Astrocyte of the cerebellum (primary cell): ENCODE measurements at regions not wholly inside any gene's neighbourhood (a gene's known extent, or its start where the extent isn't known, plus 50 kb on each side); places are given as distances from the start of the nearest gene placed in this dataset.

ENCODE experiments used
- DNase-seq: peaks from one replicate; pipeline ENCODE4 v3.0.0-alpha.2; 2011; ENCODE audit warnings: low read depth
- H3K4me3 ChIP-seq: 2 replicates; pipeline ENCODE4 v1.5.1; 2011; ENCODE audit warnings: mild to moderate bottlenecking, low read depth, low read length, moderate library complexity
- in situ Hi-C: cut with HindIII; loops from 2 replicates; pipeline ENCODE4 v1.10.0; 2017; ENCODE audit warnings: low sequenced_read_pairs
- TF ChIP-seq, protein P1 (sequence below): IDR thresholded peaks from 2 replicates; pipeline ENCODE4 v1.5.1; 2012; ENCODE audit warnings: low read length, low read depth, moderate library complexity, mild to moderate bottlenecking; ENCODE audit errors: missing control alignments

DNA sequence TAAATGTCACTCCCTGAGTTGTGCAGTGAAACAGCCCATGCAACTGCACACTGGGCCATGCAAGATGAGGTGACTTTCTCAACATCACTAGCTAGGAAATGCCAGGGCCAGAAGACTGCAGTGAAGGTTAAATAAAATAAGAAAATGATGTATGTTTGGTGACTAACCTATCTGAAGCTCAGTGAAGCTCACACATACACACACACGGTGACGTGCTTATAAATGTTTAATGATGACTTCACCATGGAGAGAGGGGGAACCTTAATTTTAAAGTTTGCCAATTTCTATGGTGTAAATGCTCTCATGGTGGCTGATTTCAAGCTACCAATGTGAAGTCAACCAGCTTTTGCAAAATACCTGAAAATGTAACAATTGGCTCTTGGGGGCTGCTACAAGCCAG lies 166.4 kb downstream of the MAF start:
- H3K4me3 ChIP-seq = no peak overlapping the region
- TF ChIP-seq, protein P1, sequence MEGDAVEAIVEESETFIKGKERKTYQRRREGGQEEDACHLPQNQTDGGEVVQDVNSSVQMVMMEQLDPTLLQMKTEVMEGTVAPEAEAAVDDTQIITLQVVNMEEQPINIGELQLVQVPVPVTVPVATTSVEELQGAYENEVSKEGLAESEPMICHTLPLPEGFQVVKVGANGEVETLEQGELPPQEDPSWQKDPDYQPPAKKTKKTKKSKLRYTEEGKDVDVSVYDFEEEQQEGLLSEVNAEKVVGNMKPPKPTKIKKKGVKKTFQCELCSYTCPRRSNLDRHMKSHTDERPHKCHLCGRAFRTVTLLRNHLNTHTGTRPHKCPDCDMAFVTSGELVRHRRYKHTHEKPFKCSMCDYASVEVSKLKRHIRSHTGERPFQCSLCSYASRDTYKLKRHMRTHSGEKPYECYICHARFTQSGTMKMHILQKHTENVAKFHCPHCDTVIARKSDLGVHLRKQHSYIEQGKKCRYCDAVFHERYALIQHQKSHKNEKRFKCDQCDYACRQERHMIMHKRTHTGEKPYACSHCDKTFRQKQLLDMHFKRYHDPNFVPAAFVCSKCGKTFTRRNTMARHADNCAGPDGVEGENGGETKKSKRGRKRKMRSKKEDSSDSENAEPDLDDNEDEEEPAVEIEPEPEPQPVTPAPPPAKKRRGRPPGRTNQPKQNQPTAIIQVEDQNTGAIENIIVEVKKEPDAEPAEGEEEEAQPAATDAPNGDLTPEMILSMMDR = no peak
- no peak for DNase-seq
- in situ Hi-C loops = no loop called here

DNA sequence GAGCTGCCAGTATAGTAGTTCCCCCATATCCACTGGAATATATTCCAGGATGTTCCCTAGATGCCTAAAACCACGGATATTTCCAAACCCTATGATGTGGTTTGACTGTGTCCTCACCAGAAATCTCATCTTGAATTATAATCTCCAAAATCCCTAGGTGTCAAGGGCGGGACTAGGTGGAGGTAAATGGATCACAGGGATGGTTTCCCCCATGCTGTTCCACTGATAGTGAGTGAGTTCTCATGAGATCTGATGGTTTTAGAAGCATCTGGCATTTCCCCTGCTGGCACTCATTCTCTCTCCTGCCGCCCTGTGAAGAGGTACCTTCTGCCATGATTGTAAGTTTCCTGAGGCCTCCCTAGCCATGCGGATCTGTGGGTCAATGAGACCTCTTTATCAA lies 168.6 kb downstream of the MAF start:
- H3K4me3 ChIP-seq = no peak overlapping the region
- TF ChIP-seq, protein P1 = no peak
- in situ Hi-C loops = no loop called here
- DNase-seq = no peak

DNA sequence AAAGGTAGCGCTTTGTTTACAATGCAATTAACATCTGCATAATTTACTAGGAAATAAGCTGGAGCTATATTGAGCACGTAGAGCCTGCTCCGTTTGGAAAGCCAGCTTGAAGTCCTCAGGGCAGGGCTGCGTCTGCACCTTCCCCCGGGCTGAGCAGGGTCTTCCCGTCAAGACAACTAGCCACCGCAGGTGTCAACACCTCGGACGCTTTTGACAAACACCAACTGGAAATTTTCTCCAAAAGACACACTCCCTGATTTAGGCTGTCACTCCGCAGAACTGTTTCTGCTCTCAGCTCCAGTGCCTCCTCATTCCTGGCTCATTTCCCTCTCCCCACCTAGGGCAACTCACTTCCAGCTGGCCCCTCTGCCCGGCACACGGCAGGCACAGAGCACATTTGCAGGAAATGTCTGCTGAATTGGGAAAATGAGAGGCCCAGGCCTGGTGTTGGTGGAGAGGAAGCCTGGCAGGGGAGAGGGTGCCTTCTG lies 170.3 kb downstream of the MAF start:
- in situ Hi-C loops = no loop called here
- TF ChIP-seq, protein P1 = no peak
- H3K4me3 ChIP-seq = no peak overlapping the region
- DNase-seq = no peak

DNA sequence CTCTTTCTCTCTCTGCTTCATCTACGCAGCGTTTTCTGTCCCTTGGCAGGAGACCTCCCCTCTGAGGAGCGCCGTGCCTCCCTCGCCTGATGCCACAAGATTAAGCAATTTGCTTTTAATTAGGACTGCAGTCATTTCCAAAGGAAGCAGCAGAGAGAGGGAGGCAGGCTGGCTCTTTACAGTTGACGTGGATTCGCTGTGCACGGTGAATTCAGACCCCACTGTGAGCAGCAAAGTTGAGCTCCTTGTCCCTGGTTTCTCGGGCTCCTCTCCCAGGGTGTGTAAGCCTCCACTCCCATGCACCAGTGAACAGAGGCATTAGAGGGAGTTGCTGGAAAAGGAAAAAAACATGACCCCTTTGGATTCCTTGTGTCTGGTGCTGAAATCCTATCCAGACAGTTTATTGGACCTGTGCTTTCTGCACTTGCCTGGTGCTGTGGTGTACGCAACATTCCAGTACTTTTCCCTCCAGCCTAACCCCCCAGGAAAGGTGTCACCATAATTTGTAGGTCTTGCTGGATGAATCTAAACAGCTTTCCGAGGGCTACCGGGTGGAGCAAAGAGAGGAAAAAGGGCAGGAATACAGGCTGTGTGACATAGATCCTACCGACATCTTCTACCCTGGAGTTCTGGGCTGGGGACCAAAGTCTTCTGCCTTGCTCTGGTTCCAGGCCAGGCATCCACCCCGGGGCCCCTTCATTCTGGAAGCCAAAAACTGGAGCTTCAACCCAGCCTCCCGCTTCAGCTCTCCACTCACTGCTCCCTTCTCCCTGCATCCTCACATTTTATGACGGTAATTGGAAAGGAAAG lies 171.0 kb downstream of the MAF start:
- DNase-seq = no peak
- in situ Hi-C loops = no loop called here
- no peak overlapping the region for H3K4me3 ChIP-seq
- TF ChIP-seq, protein P1 = no peak

DNA sequence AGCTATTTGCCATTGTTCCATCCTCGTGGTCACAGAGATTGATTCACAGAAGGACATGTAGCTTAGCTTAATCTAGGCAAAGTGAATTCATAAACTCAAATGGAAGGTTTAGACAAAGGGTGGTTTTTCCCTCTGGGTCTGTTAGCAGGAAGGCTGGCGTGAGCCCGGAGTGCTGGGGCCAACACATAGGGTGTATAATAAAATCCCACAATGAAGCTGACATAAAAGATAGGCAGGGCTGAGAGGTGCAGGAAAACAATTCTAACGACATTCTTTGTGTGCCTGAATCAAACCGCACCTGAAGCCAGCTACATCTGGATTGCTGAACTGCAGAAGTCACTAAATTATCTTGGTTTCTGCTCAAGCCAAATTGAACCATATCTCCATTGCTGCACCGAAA lies 173.9 kb downstream of the MAF start:
- DNase-seq = no peak
- in situ Hi-C loops = no loop called here
- TF ChIP-seq, protein P1 = no peak
- H3K4me3 ChIP-seq = no peak overlapping the region

DNA sequence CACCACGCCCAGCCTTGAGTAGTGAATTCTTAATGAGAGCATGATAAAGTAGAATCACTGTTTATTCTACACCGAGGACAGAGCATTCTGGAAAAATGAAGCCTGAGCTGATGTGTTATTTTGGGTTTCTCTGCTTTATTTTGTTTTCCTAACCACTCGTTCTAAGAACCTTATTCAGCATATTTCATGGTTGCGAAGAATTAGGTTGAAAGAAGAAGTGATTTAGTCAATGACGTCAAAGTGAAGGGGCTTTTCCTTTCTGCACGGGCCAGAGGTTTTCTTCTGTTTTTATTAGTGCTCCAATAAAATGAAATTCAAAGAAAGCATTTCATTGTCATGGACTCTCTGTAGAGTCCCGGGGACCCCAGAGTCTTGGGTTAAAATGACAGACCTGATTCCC lies 178.5 kb downstream of the MAF start:
- TF ChIP-seq, protein P1 = no peak
- no peak overlapping the region for H3K4me3 ChIP-seq
- in situ Hi-C loops = no loop called here
- DNase-seq = no peak
